ENCODE measurements at regions not wholly inside any gene's neighbourhood (a gene's known extent, or its start where the extent isn't known, plus 50 kb on each side); places are given as distances from the start of the nearest gene placed in this dataset.
A peak's percentile ranks its signal among the peaks of the same experiment; 100 is the strongest.

- Histone ChIP-seq H3K9ac (ENCODE audit: low read length) (no peak overlapping the region), H3K27me3 (ENCODE audit: control insufficient read depth, insufficient read depth, low read length) (no peaks in the 10 kb centered on the region), H3K4me3 (ENCODE audit: low read length) (no peak overlapping the region), H3K36me3 (ENCODE audit: control insufficient read depth, insufficient read depth, low read length) (no peaks in the 10 kb centered on the region), H3K27ac (ENCODE audit: low read depth, low read length) (peak overlapping the region; percentile 83), H3K4me1 (ENCODE audit: control insufficient read depth, insufficient read depth, low read length) (peaks cover 12% of the 10 kb centered on the region)
Observed at GRCh38 chr1:226798427-226799411, 59.6 kb upstream of the ITPKB start.

GRCh38 chr1:226797151-226797550, 58.1 kb upstream of the ITPKB start:
- no peak overlapping the region for H3K27ac ChIP-seq (ENCODE audit: low read depth, low read length)
- no peaks in the 10 kb centered on the region for H3K36me3 ChIP-seq (ENCODE audit: control insufficient read depth, insufficient read depth, low read length)
- H3K4me3 ChIP-seq (ENCODE audit: low read length), result no peak overlapping the region
- peaks cover 12% of the 10 kb centered on the region for H3K4me1 ChIP-seq (ENCODE audit: control insufficient read depth, insufficient read depth, low read length)
- H3K9ac ChIP-seq (ENCODE audit: low read length), result no peak overlapping the region
- no peaks in the 10 kb centered on the region for H3K27me3 ChIP-seq (ENCODE audit: control insufficient read depth, insufficient read depth, low read length)

GRCh38 chr1:226793620-226794276, 54.7 kb upstream of the ITPKB start:
- H3K4me3 ChIP-seq (ENCODE audit: low read length), result no peak overlapping the region
- H3K27me3 ChIP-seq (ENCODE audit: control insufficient read depth, insufficient read depth, low read length), result no peaks in the 10 kb centered on the region
- no peaks in the 10 kb centered on the region for H3K4me1 ChIP-seq (ENCODE audit: control insufficient read depth, insufficient read depth, low read length)
- H3K36me3 ChIP-seq (ENCODE audit: control insufficient read depth, insufficient read depth, low read length), result no peaks in the 10 kb centered on the region
- no peak overlapping the region for H3K27ac ChIP-seq (ENCODE audit: low read depth, low read length)
- H3K9ac ChIP-seq (ENCODE audit: low read length), result no peak overlapping the region

- no peaks in the 10 kb centered on the region for H3K27me3 ChIP-seq (ENCODE audit: control insufficient read depth, insufficient read depth, low read length)
- H3K36me3 ChIP-seq (ENCODE audit: control insufficient read depth, insufficient read depth, low read length), result no peaks in the 10 kb centered on the region
- H3K4me3 ChIP-seq (ENCODE audit: low read length), result no peak overlapping the region
- H3K9ac ChIP-seq (ENCODE audit: low read length), result no peak overlapping the region
- peaks cover 5% of the 10 kb centered on the region for H3K4me1 ChIP-seq (ENCODE audit: control insufficient read depth, insufficient read depth, low read length)
- no peak overlapping the region for H3K27ac ChIP-seq (ENCODE audit: low read depth, low read length)
Observed at GRCh38 chr1:226792368-226792767, 53.3 kb upstream of the ITPKB start.

GRCh38 chr1:226790545-226791181, 51.6 kb upstream of the ITPKB start:
- Histone ChIP-seq H3K4me3 (ENCODE audit: low read length) (no peak overlapping the region), H3K4me1 (ENCODE audit: control insufficient read depth, insufficient read depth, low read length) (peaks cover 14% of the 10 kb centered on the region), H3K27me3 (ENCODE audit: control insufficient read depth, insufficient read depth, low read length) (no peaks in the 10 kb centered on the region), H3K27ac (ENCODE audit: low read depth, low read length) (no peak overlapping the region), H3K9ac (ENCODE audit: low read length) (no peak overlapping the region), H3K36me3 (ENCODE audit: control insufficient read depth, insufficient read depth, low read length) (no peaks in the 10 kb centered on the region)

GRCh38 chr1:226788965-226789364, 49.9 kb upstream of the ITPKB start:
- Histone ChIP-seq H3K36me3 (ENCODE audit: control insufficient read depth, insufficient read depth, low read length) (no peaks in the 10 kb centered on the region), H3K27me3 (ENCODE audit: control insufficient read depth, insufficient read depth, low read length) (no peaks in the 10 kb centered on the region), H3K27ac (ENCODE audit: low read depth, low read length) (no peak overlapping the region), H3K4me3 (ENCODE audit: low read length) (no peak overlapping the region), H3K4me1 (ENCODE audit: control insufficient read depth, insufficient read depth, low read length) (peaks cover 26% of the 10 kb centered on the region), H3K9ac (ENCODE audit: low read length) (no peak overlapping the region)

Data from rectal smooth muscle tissue (tissue), 1 donor.